SH-SY5Y (cell line): ENCODE measurements at regions not wholly inside any gene's neighbourhood (a gene's known extent, or its start where the extent isn't known, plus 50 kb on each side); places are given as distances from the start of the nearest gene placed in this dataset.

Experiments used
- GATA2 ChIP-seq: IDR thresholded peaks from 2 replicates; pipeline ENCODE4 v1.6.1; 2011; ENCODE audit warnings: mild to moderate bottlenecking, low read depth, low read length
- GATA3 ChIP-seq: IDR thresholded peaks from 2 replicates; pipeline ENCODE4 v1.6.1; 2011; ENCODE audit warnings: low read depth, mild to moderate bottlenecking, low read length, moderate library complexity

DNA sequence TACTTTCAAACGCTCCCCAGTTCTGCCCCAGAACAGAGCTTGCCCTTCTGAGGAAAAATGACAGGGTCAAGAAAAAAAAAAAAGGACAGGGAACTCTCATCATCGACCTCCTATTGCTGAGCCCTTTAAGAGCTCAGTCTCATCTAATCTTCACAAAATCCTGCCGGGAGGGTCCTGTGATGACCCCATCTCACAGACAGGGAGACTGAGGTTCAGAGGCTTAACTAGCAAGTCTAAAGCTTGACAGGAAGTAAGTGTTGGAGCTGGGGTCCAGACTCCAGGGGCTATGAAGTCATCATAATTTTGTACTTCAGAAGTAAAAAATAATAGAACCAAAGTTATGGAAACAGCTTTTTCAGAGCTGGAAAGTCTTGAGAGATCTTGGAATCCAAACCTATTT lies 171.1 kb upstream of the MYCN start:
- TF ChIP-seq GATA2 (no peak), GATA3 (no peak)
